K562 (cell line): ENCODE measurements at regions not wholly inside any gene's neighbourhood (a gene's known extent, or its start where the extent isn't known, plus 50 kb on each side); places are given as distances from the start of the nearest gene placed in this dataset.
"Not testable (repeated sequence)": the region's sequence is repeated elsewhere in the genome, so short reads cannot be mapped to it uniquely, and the experiment has no call there.

Experiments
- CTCF ChIP-seq, 3 experiments: IDR thresholded peaks in 2 of 3; conservative IDR thresholded peaks in 1 of 3; 2 replicates each; pipeline ENCODE4 v1.5.1; 2011 to 2012; ENCODE audit warnings: low read length in 3 of 3, mild to moderate bottlenecking in 3 of 3, control low read depth in 2 of 3, improper control_type of control experiment in 1 of 3, inconsistent platforms in 1 of 3, low read depth in 1 of 3, mixed read lengths in 1 of 3, moderate library complexity in 1 of 3; ENCODE audit not compliant: insufficient read depth in 2 of 3
- EZH2 ChIP-seq: IDR thresholded peaks from 2 replicates; pipeline ENCODE4 v1.6.1; 2012; ENCODE audit warnings: low read depth, mild to moderate bottlenecking, inconsistent platforms, low read length, borderline replicate concordance
- MAX ChIP-seq: sonication (generic); formaldehyde crosslinking; IDR thresholded peaks from 2 replicates; pipeline ENCODE4 v1.9.0; 2022; ENCODE audit warnings: mild to moderate bottlenecking, missing genetic modification reagents
- POLR2A ChIP-seq: fragments of 450-650 bp; conservative IDR thresholded peaks from 2 replicates; pipeline ENCODE4 v1.6.1; 2016
- ZNF253 ChIP-seq: fragments of 250-450 bp; sonication (Bioruptor Pico); conservative IDR thresholded peaks from 2 replicates; pipeline ENCODE4 v1.6.1; 2021; ENCODE audit warnings: mild to moderate bottlenecking
- ZNF311 ChIP-seq: fragments of 250-450 bp; sonication (Bioruptor Pico); IDR thresholded peaks from 2 replicates; pipeline ENCODE4 v1.4.0; 2020; ENCODE audit warnings: mild to moderate bottlenecking, moderate library complexity

- not testable (repeated sequence) for TF ChIP-seq ZNF253 (CRISPR knock-in tag); POLR2A; MAX (CRISPR knock-in tag); ZNF311 (CRISPR knock-in tag); CTCF (IDR thresholded peaks at IDR 0.05 in 2 of 3, conservative IDR thresholded peaks at IDR 0.05 in 1 of 3; ENCODE audit: insufficient read depth in 2 of 3, low read depth in 1 of 3, low read length in 3 of 3); EZH2
Measured at GRCh38 chr10:26922824-26923223, 62.1 kb upstream of the ABI1 start.
